T1000 (cell line): ENCODE measurements at regions not wholly inside any gene's neighbourhood (a gene's known extent, or its start where the extent isn't known, plus 50 kb on each side); places are given as distances from the start of the nearest gene placed in this dataset.

Experiments
- DNase-seq: peaks from one replicate; lab custom pipeline; 2025; ENCODE audit warnings: mixed read lengths; lab: John Stamatoyannopoulos, UW

DNA sequence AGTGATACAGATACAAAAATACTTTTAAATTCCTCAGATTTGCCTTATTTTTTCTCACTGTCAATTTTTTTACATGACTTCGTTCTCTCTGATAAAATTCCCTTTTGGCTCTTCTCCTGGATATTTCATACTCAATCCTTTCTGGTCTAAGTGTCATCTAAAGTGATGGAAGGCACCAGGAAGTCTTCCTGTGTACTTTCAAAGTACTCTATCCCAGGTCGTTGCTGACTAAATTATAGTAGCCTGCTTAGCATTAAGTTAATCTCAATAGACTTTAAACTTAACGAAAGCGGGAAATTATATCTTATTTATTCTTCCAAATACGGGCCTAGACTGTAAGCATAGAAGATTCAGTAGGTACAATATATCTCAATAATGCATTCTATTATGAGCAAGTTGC, 67.8 kb downstream of the CASP12 start:
- no peak for DNase-seq

DNA sequence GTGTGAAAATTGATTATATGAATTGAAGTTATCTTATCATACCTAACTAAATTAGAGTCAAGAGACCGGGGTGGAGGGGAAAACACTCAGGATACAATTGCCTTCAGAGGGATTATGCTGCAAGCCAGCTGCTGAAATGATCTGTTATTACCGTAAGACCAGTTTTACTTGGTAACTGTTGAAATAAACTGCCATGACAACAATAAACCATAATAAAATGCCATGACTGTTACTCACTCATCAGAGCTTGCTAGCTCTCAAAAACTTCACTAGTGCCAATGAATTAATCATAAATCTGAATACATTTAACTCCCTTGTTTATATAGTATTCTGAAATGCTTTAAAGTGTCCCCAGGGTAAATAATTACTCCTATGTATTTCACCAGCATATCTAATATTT, 68.2 kb downstream of the CASP12 start:
- no peak for DNase-seq

DNA sequence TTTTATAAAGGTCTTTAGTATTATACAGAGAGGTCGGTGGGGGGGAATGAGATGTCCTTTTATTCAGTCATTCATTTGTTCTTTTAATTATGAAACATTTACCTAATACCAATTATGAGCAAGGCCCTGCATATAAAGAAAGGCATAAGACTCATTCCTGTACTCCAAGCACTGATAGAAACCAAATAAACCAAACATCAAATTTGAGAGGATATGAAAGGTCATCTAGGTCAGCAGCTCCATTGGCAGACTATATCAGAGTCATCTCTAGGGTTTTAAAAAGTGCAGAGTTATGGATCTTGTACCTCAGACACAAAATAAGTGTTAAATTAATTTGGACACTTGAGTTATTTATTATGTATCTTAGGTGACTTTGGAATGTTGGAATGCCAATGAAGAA, 71.5 kb downstream of the CASP12 start:
- no peak for DNase-seq

- DNase-seq: no peak
Observed at GRCh38 chr11:104823657-104824056, 74.6 kb downstream of the CASP12 start.

DNA sequence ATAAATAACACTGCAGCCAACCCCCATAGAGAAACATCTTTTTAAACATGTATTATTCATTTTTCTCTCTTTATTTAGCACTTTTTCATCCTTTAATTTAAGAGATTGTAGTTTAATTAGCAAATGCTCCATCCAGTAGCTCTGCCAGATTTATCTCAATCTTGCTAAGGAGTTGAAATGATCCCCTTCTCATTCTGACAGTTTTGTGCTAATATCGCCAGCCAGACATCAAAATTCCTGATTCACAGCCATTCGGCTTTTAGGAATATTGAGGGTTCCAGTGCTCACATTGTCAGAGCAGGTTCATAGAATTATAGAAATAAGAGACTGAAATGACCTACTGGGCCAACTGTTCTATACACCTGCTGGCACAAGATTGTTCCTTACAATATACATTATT, 77.8 kb downstream of the CASP12 start:
- DNase-seq: no peak

DNA sequence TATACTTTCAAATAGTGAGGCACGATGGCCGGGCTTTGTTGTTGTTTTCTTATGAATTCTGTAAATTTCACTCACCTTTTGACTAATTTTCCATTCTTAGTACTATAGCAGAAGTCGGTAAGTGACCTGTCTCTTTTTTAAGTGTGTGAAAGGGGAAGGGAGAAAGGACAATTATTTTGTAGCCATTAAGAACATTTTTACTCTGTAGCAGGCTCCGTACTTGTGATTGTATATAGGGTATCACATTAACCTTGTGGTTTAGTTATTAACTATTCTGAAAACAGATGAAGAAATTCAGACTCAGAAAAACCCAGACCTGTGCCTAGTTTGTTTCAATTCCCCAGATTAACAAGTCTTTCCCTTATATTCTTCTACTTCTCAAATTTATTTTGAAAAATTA, 78.7 kb downstream of the CASP12 start:
- no peak for DNase-seq

DNA sequence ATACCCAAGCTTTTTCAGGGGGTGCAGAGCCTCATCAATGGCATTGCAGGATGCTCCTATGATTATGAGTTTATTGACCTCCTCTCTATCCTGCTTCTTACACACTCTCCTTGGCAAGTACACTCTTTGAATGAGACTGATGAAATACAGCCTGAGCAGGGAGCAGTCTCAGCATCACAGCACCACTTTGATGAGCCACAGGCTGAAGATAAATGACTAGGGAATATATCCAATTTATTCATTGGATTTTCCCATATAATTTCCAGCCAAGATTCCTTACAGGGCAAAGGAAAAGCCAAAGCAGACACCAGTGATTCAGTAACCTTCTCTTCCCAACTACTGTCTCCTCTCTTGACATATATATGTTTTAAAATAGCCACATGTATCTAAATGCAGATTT, 79.2 kb downstream of the CASP12 start:
- DNase-seq: no peak

DNA sequence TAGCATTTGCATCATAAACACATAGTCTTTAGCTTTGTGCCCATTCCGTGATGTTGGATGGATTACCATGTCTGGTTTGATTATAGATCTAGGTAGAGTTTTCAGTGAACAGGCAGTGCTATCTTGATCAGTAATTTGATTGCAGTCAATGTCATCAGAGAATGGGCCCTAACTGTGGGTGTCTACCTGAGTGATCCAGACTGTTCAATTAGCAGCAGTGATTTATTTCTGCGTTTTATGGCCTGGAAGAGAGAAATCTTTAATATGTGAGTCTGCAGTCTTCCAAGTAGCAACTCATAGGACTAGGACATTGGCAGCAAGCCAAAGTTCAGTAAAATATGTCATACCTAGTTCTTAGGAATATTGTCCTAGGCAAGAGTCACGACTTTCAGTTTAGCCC, 80.3 kb downstream of the CASP12 start:
- no peak for DNase-seq

GRCh38 chr11:104813532-104813931, 84.7 kb downstream of the CASP12 start:
- DNase-seq: no peak

GRCh38 chr11:104812103-104812788, 86.0 kb downstream of the CASP12 start:
- no peak for DNase-seq

GRCh38 chr11:104803776-104804175, 94.5 kb downstream of the CASP12 start:
- DNase-seq: no peak

DNA sequence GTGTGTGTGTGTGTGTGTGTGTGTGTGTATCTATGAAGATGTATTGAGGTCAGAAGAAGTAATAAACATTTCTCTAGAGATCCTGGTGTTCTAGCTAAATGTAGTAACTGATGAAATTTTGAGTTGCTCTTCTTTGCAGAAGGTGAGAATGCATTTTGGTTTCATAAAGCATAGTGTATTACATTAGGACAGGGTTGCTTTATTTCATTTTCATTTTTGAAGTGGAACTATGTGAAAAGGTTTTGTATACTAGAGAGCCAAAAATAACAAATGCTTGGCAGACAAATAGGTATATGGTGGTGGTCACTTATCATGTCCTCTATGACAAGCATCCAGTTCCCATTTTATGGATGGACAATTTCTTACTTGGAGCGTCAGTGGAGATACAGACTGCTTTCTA, 99.0 kb downstream of the CASP12 start:
- no peak for DNase-seq

GRCh38 chr11:104798789-104799188, 99.5 kb downstream of the CASP12 start:
- no peak for DNase-seq

DNA sequence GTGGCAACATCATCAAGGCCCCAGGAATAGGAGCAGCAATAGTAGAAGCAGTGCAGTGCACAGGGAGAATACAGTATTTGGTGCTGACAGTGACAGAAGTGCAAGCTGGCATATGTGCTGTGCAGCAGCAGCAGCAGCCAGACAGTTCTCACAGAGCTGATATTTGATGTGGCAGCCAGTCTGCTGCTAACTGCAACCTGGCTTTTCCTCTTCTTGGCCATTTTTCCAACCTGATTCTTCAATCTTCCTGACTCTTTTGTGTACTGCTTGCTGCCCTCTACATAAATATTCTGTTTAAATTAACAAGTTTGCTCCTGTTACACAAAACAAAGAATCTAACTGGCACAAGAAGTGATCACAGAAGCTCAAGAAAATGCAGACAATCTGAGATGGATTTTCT, 102.0 kb downstream of the CASP12 start:
- no peak for DNase-seq

GRCh38 chr11:104795501-104796213, 102.6 kb downstream of the CASP12 start:
- no peak for DNase-seq

DNA sequence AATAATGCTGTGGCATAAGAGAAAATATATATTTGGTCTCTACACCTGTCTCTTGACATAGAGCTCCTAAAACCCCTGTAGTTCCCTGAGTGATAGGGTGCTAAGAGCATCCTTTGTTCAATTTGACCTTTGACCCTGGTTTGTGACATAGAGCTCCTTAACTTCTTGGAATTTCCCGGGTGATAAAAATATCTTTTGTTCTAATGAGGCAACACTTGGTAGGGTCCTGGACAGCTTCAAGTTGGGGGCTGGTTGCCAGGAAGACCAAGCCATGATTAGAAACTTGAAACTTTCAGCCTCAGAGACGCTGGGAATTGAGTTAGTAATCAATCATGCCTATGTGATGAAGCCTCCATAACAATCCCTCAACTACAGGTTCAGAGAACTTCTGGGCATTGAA, 105.4 kb downstream of the CASP12 start:
- no peak for DNase-seq

DNA sequence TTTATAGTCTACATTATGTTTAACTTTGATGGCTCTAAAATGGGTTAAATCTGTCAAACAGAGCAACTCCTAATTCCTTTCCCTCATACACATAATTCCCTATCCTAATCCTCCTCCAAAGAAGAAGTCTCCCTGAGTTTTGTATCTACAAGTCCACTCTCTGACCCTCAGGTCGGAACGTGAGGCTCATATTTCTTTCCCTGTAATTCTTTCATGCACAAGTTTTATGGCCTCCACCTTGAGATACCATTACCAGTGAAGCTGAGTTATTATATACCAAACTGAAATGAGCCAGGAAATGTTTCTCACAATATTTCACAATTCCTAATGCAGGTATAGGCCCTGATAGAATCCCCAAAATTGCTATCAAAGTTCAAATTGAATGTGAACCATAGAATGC, 106.4 kb downstream of the CASP12 start:
- DNase-seq: no peak

- DNase-seq: no peak
Observed at GRCh38 chr11:104784684-104785460, 113.4 kb downstream of the CASP12 start.

GRCh38 chr11:104783241-104783640, 115.0 kb downstream of the CASP12 start:
- DNase-seq: no peak

- no peak for DNase-seq
Observed at GRCh38 chr11:104782377-104782754, 115.9 kb downstream of the CASP12 start.

- DNase-seq: no peak
Observed at GRCh38 chr11:104781719-104782376, 116.4 kb downstream of the CASP12 start.

DNA sequence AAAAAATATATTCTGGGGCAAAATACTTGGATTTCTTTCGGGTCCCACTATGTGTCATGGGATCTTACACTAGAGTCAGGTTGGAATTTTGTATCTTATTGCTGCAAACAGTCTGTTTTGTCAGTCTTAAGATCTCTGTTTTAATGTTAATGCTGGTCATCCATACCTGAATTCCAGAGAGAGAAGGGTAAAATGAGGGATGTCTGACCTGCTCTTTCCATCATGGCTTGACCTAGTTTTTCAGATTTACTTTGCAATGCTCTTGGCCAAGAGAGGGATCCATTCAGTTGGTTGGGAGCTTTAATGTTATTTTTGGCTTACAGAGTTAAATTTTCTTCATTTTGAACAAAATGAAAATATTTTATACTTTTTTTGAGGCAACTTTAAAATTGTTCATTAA, 117.2 kb downstream of the CASP12 start:
- no peak for DNase-seq
